ENCODE measurements at regions not wholly inside any gene's neighbourhood (a gene's known extent, or its start where the extent isn't known, plus 50 kb on each side); places are given as distances from the start of the nearest gene placed in this dataset.

DNA sequence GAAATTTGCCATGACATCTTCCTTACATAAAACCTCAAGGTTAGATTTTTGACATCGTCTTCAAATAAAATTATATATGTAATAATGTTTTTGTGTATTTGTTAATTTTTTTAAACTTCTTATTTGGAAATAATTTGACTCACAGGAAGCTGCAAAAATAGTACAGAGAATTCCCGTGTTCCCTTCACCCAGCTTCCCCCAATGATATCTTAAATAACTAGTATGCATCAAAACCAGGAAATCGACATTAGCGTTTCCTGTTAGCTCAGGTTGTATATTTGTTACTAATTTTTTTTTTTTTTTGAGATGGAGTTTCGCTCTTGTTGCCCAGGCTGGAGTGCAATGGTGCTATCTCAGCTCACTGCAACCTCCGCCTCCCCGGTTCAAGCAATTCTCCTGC is 86.3 kb upstream of the SPRY4 start:
- H3K4me3 ChIP-seq (ENCODE audit: low read length) = no peak overlapping the region
- DNase-seq (ENCODE audit: low read depth) = no peak
- TF ChIP-seq, protein P1, sequence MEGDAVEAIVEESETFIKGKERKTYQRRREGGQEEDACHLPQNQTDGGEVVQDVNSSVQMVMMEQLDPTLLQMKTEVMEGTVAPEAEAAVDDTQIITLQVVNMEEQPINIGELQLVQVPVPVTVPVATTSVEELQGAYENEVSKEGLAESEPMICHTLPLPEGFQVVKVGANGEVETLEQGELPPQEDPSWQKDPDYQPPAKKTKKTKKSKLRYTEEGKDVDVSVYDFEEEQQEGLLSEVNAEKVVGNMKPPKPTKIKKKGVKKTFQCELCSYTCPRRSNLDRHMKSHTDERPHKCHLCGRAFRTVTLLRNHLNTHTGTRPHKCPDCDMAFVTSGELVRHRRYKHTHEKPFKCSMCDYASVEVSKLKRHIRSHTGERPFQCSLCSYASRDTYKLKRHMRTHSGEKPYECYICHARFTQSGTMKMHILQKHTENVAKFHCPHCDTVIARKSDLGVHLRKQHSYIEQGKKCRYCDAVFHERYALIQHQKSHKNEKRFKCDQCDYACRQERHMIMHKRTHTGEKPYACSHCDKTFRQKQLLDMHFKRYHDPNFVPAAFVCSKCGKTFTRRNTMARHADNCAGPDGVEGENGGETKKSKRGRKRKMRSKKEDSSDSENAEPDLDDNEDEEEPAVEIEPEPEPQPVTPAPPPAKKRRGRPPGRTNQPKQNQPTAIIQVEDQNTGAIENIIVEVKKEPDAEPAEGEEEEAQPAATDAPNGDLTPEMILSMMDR (conservative IDR thresholded peaks at IDR 0.05; ENCODE audit: low read depth, low read length) = no peak

DNA sequence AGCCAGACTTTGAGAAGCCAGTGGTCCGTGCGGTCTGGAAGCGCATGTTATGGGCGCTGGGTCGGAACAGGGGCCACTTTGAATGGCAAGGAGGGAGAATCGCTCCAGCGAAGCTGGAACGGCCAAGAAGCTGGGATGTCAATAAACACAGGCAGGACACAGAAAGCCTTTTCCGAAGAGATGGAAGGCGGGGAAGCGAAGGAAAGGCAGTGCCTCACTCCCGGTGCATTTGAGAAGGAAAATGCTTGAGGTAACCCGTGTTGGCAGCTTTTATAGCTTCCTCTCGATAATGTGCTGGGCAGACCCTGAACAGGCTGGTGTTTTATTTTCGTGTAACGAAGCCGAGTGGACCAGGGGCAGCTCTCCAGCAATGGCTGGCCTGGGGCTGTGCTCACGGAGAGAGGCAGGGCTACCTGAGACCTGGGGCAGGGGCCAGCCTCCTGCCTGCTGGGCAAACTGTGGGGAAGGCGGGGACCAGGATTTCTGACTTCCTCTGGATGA is 84.2 kb upstream of the SPRY4 start:
- no peak for DNase-seq (ENCODE audit: low read depth)
- TF ChIP-seq, protein P1 (conservative IDR thresholded peaks at IDR 0.05; ENCODE audit: low read depth, low read length) = no peak
- no peak overlapping the region for H3K4me3 ChIP-seq (ENCODE audit: low read length)

DNA sequence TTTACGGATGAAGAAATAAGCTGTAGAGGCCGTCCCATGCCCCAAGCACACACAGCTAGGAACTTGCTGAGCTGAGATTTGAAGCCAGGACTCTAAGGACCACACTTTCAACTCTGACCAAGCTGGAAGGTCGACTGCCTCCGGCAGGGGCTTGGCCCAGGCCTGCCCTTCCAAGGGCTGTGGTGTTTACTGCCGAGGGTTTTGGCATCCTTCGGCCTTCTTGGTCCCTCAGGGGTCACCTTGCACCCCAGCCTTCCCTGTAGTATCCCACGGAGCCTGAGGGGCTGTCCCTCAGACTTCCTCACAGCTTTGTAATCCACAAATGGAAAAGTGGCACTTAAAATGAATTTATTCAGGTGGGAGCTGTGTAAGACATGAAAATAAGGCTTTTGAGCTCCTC is 83.7 kb upstream of the SPRY4 start:
- TF ChIP-seq, protein P1 (conservative IDR thresholded peaks at IDR 0.05; ENCODE audit: low read depth, low read length) = no peak
- DNase-seq (ENCODE audit: low read depth) = no peak
- H3K4me3 ChIP-seq (ENCODE audit: low read length) = no peak overlapping the region

DNA sequence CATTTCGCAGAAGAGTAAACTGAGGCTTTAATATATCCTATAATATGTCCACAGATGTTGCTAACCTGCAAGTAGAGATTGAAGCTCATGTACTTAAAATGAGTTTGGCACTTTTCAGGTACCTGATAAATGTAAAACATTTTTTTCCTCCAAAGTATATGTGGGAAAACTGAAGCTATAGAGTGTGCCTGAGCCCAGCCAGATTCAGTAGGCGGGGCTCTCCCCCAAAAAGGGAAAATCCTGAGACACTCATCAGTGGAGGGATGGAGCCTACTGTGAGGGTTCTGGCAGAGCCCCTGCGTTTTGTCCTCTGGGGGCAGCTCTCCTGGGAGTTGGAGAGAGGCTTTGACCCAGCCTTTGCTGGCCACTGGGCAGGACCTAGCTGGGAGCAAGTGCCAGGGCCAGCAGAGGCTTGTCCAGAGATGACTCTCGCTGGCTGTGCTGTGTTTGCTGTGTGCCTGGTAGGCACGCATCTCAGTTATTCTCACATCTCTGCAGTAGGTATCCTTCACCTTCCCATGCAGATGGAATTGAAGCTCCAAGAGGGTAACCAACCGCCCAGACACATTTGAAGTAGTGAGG is 81.1 kb upstream of the SPRY4 start:
- no peak for DNase-seq (ENCODE audit: low read depth)
- TF ChIP-seq, protein P1 (conservative IDR thresholded peaks at IDR 0.05; ENCODE audit: low read depth, low read length) = no peak

DNA sequence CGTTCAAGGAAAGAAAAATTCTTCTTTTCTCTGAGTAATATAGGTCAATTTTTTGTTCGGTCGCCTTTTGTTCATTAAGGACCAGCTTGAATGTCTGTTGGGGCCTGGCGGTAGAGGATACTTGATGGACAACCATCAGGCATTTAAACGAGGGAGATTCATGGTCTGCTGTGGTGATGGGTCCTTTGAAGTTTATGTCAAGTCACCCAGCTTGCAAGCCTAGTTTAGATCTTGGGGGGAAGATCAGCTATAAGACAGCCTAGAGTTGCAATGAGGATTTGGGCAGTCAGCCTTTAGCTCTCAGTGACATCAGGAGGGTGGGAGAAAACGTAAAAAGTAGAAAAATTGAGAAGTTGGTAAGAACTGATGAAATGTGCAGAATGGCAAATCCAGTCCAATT is 80.2 kb upstream of the SPRY4 start:
- TF ChIP-seq, protein P1 (conservative IDR thresholded peaks at IDR 0.05; ENCODE audit: low read depth, low read length) = no peak
- H3K4me3 ChIP-seq (ENCODE audit: low read length) = peak overlapping the region; percentile 41
- no peak for DNase-seq (ENCODE audit: low read depth)

More for the DNA sequence above, 81.1 kb upstream of the SPRY4 start:
- no peak overlapping the region for H3K4me3 ChIP-seq (ENCODE audit: low read length)

DNA sequence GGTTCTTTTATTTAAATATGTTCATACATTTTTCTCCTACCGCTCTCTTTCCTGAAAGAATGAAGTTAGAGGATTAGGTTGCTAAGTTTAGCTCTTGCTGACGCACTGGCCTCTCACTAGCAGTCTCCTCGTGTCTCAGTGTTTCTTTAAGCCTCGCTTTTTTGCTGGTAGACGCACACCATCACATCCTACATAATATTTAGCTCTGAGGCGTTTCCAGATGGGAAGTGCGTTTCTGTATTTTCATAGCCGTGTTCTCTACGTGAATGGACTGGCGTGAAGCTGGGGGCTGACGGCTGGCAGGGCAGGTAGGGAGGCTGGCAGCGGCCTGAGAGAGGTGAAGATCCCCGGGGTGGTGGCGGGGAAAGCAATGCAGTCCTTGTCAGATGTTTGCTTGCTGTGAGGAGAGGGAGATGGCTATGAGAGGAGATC is 79.2 kb upstream of the SPRY4 start:
- DNase-seq (ENCODE audit: low read depth) = peak; percentile 97
- peak overlapping the region; percentile 41 for H3K4me3 ChIP-seq (ENCODE audit: low read length)
- TF ChIP-seq, protein P1 (conservative IDR thresholded peaks at IDR 0.05; ENCODE audit: low read depth, low read length) = no peak

DNA sequence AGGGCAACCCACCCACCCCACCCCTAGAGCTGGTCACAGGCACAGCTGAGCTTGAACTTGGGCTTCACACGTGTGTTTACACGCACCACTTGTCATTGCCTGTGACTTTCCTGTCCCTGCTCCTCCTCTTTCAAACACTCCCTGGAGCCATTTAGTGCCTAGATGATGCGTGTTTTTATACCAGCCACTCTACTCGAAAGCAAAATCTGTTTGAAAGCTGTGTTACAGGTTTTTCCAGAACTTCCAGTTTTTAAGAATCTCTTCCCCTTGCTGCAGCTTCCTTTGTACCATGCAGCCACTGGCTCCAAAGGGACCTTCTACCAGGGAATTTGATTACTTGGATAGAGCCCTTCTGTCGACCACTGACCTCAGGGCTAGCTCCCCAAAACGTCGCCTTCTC is 78.8 kb upstream of the SPRY4 start:
- peak overlapping the region; percentile 28 for H3K4me3 ChIP-seq (ENCODE audit: low read length)
- no peak for DNase-seq (ENCODE audit: low read depth)
- TF ChIP-seq, protein P1 (conservative IDR thresholded peaks at IDR 0.05; ENCODE audit: low read depth, low read length) = no peak

Measured in retinal pigment epithelial cell (primary cell).